OCI-LY7 (cell line): ENCODE measurements at regions not wholly inside any gene's neighbourhood (a gene's known extent, or its start where the extent isn't known, plus 50 kb on each side); places are given as distances from the start of the nearest gene placed in this dataset.

Experiments
- BruUV-seq: library from RNA; stranded (reverse); fragments of 400-500 nt; replicated peaks from 2 replicates; lab custom pipeline; 2021; lab: Mats Ljungman, UMichigan
- CTCF ChIA-PET: fragments of 300-600 bp; sonication (Branson Sonifier 250); formaldehyde crosslinking; loops from one replicate; lab custom pipeline; 2022; ENCODE audit warnings: antibody characterized with exemption; ENCODE audit not compliant: unreplicated experiment; lab: Charles Lee
- POLR2A ChIA-PET: fragments of 300-600 bp; sonication (Branson Sonifier 250); formaldehyde crosslinking; loops from one replicate; lab custom pipeline; 2022; ENCODE audit warnings: antibody characterized with exemption; lab: Charles Lee
- DNase-seq: peaks from one replicate; pipeline ENCODE4 v3.0.0-alpha.2; 2015; ENCODE audit warnings: low spot score
- H2AFZ ChIP-seq: fragments of 200-600 bp; sonication (generic), shearing (Covaris generic); 2 replicates; pipeline ENCODE4 v1.6.1; 2014; ENCODE audit warnings: mild to moderate bottlenecking, antibody characterized with exemption, low read length, moderate library complexity
- H3K27ac ChIP-seq: fragments of 200-600 bp; sonication (generic); 2 replicates; pipeline ENCODE4 v1.5.1; 2014; ENCODE audit warnings: mixed run types, low read depth, mild to moderate bottlenecking, moderate library complexity, low read length, inconsistent platforms; ENCODE audit not compliant: poor library complexity, severe bottlenecking
- H3K36me3 ChIP-seq: fragments of 200-600 bp; sonication (generic); 2 replicates; pipeline ENCODE4 v1.6.1; 2014; ENCODE audit warnings: mild to moderate bottlenecking, antibody characterized with exemption, low read length, moderate library complexity, mixed read lengths; ENCODE audit not compliant: insufficient read depth
- H3K4me1 ChIP-seq: fragments of 200-600 bp; sonication (generic); 2 replicates; pipeline ENCODE4 v1.5.1; 2014; ENCODE audit warnings: mild to moderate bottlenecking, low read length; ENCODE audit not compliant: insufficient read depth, poor library complexity, severe bottlenecking
- H3K4me2 ChIP-seq: fragments of 200-600 bp; sonication (generic); 2 replicates; pipeline ENCODE4 v1.6.1; 2014; ENCODE audit warnings: mild to moderate bottlenecking, low read length
- H3K4me3 ChIP-seq: fragments of 200-600 bp; sonication (generic); 2 replicates; pipeline ENCODE4 v1.5.1; 2014; ENCODE audit warnings: mild to moderate bottlenecking, low read depth, low read length; ENCODE audit not compliant: poor library complexity, severe bottlenecking
- H3K79me2 ChIP-seq: fragments of 200-600 bp; sonication (generic); 2 replicates; pipeline ENCODE4 v1.6.1; 2016; ENCODE audit warnings: low read depth, mild to moderate bottlenecking, low read length, moderate library complexity, mixed read lengths; ENCODE audit not compliant: insufficient read depth
- H3K9me2 ChIP-seq: fragments of 200-600 bp; sonication (generic); 2 replicates; pipeline ENCODE4 v1.6.1; 2016; ENCODE audit warnings: mild to moderate bottlenecking, low read length, mixed read lengths; ENCODE audit not compliant: insufficient read depth
- H3K9me3 ChIP-seq: fragments of 200-600 bp; sonication (generic); 2 replicates; pipeline ENCODE4 v1.6.1; 2014; ENCODE audit warnings: mild to moderate bottlenecking, mixed run types, low read length, mixed read lengths
- H4K20me1 ChIP-seq: fragments of 200-600 bp; sonication (generic); 2 replicates; pipeline ENCODE4 v1.6.1; 2014; ENCODE audit warnings: mild to moderate bottlenecking, antibody characterized with exemption, low read length, moderate library complexity, mixed read lengths; ENCODE audit not compliant: insufficient read depth
- EZH2phosphoT487 ChIP-seq: fragments of 200-600 bp; sonication (generic); IDR thresholded peaks from 2 replicates; pipeline ENCODE4 v1.6.1; 2018; ENCODE audit warnings: low read depth, borderline replicate concordance, mild to moderate bottlenecking, mixed run types, antibody characterized with exemption, low read length, moderate library complexity, mixed read lengths
- intact Hi-C: fragments of 100-400 bp; cut with micrococcal nuclease; formaldehyde crosslinking; loops from one replicate; pipeline ENCODE4 v1.10.0; 2022; ENCODE audit not compliant: unreplicated experiment
- TF ChIP-seq, protein P1 (sequence below): fragments of 200-600 bp; sonication (generic); conservative IDR thresholded peaks from 2 replicates; pipeline ENCODE4 v1.5.1; 2014; ENCODE audit warnings: mild to moderate bottlenecking, antibody characterized with exemption, low read length, moderate library complexity, mixed read lengths

DNA sequence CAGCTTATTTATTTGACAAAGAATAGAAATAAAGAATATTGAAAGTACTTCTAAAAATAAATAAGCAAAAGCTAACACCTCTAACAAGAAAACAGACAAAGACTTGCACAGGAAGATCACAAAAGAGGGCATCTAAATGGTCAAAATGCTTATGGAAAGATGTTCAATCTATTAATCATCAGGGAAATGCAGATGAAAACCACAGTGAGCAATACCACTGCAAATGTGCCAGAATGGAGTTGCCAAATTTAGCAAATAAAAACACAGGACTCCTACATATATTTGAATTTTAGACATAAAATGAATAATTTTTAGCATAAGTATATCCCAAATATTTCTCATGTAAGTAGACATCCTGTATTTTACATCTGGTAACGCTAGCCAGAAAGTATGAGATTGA lies 56.1 kb upstream of the HPGD start:
- intact Hi-C loops = no loop called here
- Histone ChIP-seq H3K79me2 (no peaks in the 10 kb centered on the region), H2AFZ (no peak overlapping the region), H3K9me2 (no peaks in the 10 kb centered on the region), H3K4me1 (no peaks in the 10 kb centered on the region), H3K27ac (no peak overlapping the region), H3K36me3 (no peaks in the 10 kb centered on the region), H3K9me3 (no peaks in the 10 kb centered on the region), H3K4me2 (no peak overlapping the region), H3K4me3 (no peak overlapping the region), H4K20me1 (no peaks in the 10 kb centered on the region)
- no TSS peak for BruUV-seq
- DNase-seq = no peak
- ChIA-PET POLR2A (interaction anchor here (1.4 kb wide), 1 partner anchor 10 kb away, joined by 3 read pairs; no protein-coding TSS in a partner anchor), CTCF (no interaction called here)
- no peak for TF ChIP-seq EZH2phosphoT487
- TF ChIP-seq, protein P1, sequence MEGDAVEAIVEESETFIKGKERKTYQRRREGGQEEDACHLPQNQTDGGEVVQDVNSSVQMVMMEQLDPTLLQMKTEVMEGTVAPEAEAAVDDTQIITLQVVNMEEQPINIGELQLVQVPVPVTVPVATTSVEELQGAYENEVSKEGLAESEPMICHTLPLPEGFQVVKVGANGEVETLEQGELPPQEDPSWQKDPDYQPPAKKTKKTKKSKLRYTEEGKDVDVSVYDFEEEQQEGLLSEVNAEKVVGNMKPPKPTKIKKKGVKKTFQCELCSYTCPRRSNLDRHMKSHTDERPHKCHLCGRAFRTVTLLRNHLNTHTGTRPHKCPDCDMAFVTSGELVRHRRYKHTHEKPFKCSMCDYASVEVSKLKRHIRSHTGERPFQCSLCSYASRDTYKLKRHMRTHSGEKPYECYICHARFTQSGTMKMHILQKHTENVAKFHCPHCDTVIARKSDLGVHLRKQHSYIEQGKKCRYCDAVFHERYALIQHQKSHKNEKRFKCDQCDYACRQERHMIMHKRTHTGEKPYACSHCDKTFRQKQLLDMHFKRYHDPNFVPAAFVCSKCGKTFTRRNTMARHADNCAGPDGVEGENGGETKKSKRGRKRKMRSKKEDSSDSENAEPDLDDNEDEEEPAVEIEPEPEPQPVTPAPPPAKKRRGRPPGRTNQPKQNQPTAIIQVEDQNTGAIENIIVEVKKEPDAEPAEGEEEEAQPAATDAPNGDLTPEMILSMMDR = no peak

DNA sequence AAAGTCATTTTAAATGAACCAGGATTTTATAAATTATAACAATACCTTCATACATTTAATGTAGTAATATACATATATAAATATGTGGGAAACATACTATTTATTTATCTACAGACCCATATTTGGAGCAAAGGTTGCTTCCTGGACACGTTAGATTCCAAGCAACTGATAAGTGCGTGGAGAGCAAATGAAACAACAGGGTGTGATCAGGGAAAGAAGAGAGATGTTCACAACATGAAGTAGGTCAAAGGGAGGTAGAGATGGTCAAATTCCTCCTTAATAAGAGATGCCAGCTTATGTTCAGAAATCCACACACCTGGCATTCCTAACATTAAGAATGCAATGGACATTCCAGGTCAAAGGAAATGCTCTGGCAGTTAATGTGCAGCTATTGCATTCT lies 53.1 kb upstream of the HPGD start:
- ChIA-PET POLR2A (no interaction called here), CTCF (no interaction called here)
- no peak for DNase-seq

More for the DNA sequence above, 53.1 kb upstream of the HPGD start:
- Histone ChIP-seq H3K9me3 (no peaks in the 10 kb centered on the region), H3K4me3 (no peak overlapping the region), H3K4me2 (no peak overlapping the region), H3K36me3 (no peaks in the 10 kb centered on the region), H3K79me2 (no peaks in the 10 kb centered on the region), H4K20me1 (no peaks in the 10 kb centered on the region), H3K9me2 (no peaks in the 10 kb centered on the region), H2AFZ (no peak overlapping the region), H3K27ac (no peak overlapping the region), H3K4me1 (no peaks in the 10 kb centered on the region)
- TF ChIP-seq, protein P1 = no peak
- TF ChIP-seq EZH2phosphoT487 = no peak
- intact Hi-C loops = no loop called here
- BruUV-seq = no TSS peak
